HG02885 (cell line): ENCODE measurements at regions not wholly inside any gene's neighbourhood (a gene's known extent, or its start where the extent isn't known, plus 50 kb on each side); places are given as distances from the start of the nearest gene placed in this dataset.
"Not testable (repeated sequence)": the region's sequence is repeated elsewhere in the genome, so short reads cannot be mapped to it uniquely, and the experiment has no call there.

Experiments
- ATAC-seq: cut with Tn5 transposase; IDR thresholded peaks from one replicate; pipeline ENCODE4 v1.9.1; 2021; ENCODE audit warnings: mild to moderate bottlenecking; ENCODE audit not compliant: unreplicated experiment, poor library complexity

DNA sequence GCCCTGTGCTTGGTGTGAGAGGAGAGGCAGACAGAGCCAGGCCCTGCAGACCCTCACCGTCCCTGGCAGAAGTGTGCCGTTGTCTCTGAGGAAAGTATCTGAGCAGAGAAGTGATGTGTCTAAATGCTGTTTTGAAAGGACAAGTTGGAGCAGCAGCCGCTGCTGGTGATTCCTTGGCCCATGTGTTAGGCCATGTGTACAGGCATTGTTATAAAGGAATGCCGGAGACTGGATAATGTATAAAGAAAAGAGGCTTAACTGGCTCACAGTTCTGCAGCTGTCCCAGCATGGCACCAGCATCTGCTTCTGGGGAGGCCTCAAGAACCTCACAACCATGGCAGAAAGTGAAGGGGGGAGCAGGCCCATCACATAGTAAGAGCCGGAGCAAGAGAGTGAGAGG lies 334.6 kb upstream of the ATP10A start:
- ATAC-seq = no peak

GRCh38 chr15:26197060-26197459 lies 333.9 kb upstream of the ATP10A start:
- ATAC-seq = no peak

DNA sequence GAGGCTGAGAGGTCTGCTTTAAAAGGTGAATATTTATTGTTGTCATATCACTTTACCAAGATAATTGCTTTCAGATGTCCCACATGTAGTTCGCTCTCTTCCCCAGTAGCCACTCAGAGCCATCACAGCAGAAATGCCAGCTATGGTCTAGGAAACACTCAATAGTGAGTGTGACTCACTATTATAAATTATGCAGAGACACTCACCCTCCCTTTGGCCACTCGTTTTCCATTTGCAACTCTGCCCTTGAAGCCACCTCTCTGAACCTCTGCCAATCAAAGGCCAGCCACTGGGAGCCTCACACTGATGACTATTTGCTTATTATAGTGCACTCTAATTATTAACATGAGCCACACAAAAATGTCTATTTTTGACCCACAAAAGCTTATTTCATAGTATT lies 328.1 kb upstream of the ATP10A start:
- no peak for ATAC-seq

DNA sequence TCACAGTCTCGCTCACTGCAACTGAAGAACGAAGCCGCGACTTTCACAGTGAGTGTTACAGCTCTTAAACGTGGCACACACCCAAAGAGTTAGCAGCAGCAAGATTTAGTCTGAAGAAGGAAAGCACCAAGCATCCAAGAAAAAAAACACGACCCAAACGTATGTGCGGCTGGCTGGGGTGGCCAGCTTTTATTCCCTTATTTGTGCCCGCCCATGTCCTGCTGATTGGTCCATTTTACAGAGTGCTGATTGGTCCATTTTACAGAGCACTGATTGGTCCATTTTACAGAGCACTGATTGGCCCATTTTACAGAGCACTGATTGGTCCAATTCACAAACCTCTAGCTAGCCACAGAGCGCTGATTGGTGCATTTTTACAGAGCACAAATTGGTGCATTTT lies 323.0 kb upstream of the ATP10A start:
- ATAC-seq = not testable (repeated sequence)

GRCh38 chr15:26182441-26182840 lies 319.3 kb upstream of the ATP10A start:
- no peak for ATAC-seq

- ATAC-seq = no peak
These were observed 316.8 kb upstream of the ATP10A start for GRCh38 chr15:26179906-26180305.

GRCh38 chr15:26178640-26179220 lies 315.6 kb upstream of the ATP10A start:
- no peak for ATAC-seq

- ATAC-seq = no peak
These were observed 314.7 kb upstream of the ATP10A start for GRCh38 chr15:26177816-26178215.

- no peak for ATAC-seq
These were observed 313.7 kb upstream of the ATP10A start for GRCh38 chr15:26176831-26177230.

DNA sequence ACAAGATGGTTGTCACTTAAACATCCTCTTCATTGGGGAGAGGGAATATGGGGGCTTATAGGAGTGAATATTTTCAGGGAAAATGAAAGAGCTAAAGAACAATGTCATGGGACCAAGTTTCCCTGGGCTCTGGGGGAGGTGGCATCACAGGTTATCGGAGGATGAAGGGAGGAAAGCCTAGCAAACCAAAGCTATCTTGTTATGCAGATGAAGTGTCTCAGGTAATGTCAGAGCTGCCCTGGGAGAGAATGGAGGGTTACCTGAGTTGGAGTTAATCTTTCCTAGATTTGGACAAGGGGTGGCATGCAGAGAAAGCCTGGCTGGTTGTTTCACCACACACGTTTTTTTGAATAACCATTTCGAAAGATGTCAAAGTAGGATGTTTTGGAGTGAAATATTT lies 308.1 kb upstream of the ATP10A start:
- ATAC-seq = no peak

DNA sequence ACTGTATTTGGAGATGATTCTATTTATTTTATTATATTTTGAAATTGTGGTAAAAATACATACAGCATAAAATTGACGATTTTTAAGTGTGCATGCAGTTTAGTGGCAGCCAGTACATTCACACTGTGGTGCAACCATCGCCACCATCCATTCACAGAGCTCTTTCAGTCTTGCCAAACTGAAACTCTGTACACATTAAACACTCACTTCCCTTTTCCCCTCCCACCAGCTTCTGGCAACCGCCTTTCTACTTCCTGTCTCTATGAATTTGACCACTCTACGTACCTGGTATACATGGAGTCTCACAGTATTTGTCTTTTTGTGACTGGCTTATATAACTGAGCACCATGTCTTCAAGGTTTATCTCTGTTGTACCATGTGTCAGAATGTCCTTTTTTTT lies 303.3 kb upstream of the ATP10A start:
- no peak for ATAC-seq

DNA sequence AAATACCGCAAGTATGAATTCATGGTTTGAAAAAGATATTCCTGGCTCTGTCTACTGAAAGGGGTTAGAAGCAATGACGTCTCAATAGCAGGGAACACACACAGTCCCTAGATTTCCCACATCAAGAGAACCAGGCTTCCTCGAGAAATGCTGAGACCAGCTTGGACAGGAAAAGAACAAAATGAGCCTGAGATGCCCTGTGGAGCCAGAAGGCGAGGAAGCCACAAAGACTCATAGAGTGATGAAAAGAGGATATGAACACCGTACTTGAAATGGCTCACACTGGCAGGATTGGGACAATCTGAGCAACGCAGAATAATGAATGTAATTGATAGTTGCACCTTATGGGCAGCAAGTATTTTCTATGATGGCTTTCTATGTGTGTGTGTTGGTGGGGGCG lies 302.4 kb upstream of the ATP10A start:
- ATAC-seq = no peak

DNA sequence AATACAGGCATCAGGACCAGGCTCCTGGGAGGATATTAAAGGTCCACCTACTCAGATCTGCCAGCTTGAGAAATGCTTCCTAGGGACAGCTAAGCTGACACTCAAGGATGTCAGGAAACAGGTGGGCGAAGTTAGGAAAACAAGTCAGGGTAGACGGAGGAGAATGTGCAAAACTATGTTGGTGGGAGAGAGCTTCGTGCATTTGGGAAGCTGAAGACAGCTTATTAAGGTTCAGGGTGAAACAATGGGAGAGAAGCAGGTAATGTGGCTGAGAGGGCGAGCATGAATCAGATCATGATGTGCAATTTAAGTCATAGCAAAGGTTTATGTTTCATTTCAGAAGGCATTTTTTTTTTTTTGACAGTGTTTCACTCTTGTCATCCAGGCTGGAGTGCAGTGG lies 297.2 kb upstream of the ATP10A start:
- no peak for ATAC-seq

DNA sequence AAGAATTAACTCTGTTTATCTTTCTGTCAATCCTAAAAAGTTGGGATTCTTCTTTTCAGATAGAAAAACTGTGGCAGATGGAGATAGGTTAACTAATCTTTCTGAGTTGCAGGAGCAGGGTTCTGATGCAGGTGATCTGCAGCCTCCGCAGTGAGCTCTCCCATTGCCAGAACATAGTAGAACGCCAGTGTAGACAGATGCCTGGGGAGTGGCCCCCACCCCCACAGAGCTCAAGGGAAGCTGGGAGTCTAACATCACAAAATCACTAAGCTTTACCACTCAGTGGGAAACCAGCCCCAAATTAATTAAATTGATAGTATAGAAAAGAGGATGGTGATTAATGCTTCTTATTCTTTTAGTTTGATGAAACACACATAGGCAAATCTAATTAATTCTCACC lies 295.0 kb upstream of the ATP10A start:
- no peak for ATAC-seq

DNA sequence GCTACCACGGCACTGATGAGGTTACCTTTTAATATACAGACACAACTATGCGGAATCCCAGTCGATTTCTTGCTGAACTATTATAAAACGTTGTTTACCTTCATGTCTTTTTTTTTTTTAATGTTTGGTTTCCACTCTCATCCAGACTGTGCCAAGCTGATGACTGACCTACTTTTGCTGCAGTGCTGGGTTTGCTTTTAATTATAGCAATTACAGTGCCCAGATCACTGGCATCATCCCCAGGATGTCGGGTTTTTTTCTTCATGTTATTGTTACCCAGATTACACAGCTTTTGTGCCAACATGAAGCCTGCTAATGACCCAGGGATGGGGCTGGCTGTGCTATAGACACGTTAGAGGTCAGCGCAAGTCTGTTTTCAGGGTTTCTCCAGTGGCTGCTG lies 294.0 kb upstream of the ATP10A start:
- no peak for ATAC-seq

DNA sequence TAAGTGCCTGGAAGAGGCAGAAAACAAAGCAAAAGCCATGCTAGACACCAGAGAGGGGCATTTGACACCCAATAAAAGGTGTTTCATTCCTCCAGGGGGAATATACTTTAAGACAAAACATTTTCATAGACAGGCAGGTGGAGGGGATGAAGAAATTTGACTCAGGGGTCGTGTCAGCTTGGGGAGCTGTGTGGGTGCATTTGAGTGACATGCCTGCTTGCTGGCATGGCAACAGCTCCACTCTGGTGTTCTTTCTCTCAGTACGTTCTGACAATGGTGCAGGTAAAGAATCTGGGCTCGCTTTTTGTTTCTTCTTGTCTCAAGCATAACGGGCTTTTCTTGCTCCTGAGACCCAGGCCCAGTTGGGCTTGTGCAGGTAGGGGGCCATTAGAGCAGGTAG lies 292.9 kb upstream of the ATP10A start:
- ATAC-seq = no peak

GRCh38 chr15:26148156-26148860 lies 285.2 kb upstream of the ATP10A start:
- ATAC-seq = no peak

DNA sequence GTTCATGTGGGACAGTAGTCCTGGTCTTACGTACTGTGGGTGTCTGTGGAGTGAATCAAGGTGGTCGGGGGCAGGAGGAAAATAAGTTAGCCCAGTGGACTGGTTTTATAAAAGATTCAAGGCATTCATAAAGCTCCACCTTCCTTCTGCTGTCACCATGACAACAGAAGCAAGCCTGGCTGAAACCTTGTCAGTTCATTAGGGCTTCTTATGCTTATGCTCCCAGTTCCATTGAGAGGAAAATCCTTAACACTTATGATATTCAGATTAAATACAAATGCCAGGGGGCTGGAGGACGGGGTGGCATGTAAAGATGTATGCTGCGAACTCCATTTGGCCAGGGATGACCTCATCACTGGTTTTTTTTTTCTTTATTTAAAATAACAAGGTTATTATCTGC lies 283.1 kb upstream of the ATP10A start:
- no peak for ATAC-seq

DNA sequence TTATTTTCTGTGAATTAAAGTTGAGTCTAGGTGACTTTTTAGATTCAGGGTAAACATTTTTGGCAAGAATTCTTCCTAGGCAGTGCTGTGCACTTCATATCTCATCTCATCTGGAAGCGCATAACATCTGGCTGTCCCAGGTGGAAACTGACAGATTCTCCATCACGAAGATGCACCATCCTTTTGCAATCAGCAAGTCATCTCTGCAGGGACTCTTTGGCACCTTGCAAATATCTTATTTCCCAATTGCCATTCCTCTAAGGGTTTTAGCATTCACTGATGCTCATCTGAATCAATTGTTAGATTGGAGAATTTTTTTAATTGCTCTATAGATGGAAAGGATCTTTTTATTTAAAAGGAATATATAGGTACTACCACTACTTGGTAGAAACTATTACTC lies 282.7 kb upstream of the ATP10A start:
- ATAC-seq = no peak

DNA sequence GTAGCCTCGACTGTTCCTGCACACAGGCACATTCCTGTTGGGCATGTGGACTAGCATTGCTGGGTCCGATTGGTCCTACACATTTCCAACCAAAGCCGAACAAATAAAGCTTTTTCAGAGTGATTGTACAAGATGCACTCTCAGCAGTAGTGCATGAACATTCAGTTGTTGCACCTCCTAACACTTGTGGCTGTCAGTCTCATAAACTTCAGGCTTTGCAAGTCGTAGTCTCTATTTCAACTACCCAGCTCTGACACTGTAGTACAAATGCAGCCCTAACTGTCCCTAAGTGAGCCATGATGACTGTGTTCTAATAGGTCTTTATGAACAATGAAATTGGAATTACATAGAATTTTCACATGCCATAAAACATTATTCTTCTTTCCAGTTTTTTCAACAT lies 281.7 kb upstream of the ATP10A start:
- no peak for ATAC-seq

DNA sequence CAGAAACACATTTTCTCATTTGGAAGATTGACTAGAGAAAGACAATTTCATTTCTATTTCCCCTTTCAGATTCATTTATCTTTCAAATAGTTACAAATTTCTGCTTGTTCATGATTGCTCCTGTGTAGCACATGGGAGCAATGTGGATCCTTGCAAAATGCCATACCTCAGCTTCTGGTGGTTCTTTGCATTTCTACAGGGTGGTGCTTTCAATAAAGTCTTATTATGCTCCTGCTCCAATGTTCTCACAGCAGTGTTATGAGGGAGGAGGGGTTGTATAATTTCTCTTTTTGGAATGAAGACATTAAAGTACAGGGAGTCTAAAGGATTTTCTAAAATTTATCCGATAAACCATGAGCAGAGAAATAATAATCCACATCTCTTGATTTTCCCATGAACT lies 280.1 kb upstream of the ATP10A start:
- no peak for ATAC-seq

GRCh38 chr15:26134812-26135211 lies 271.7 kb upstream of the ATP10A start:
- ATAC-seq = no peak
